Neural progenitor cell (in vitro differentiated cells): ENCODE measurements at regions not wholly inside any gene's neighbourhood (a gene's known extent, or its start where the extent isn't known, plus 50 kb on each side); places are given as distances from the start of the nearest gene placed in this dataset.

ENCODE experiments used
- EZH2 ChIP-seq: fragments of 200-600 bp; sonication (generic); IDR thresholded peaks from 2 replicates; pipeline ENCODE4 v1.6.1; 2017; ENCODE audit warnings: antibody characterized with exemption, mild to moderate bottlenecking, moderate library complexity
- TF ChIP-seq, protein P1 (sequence below): fragments of 200-600 bp; sonication (generic); IDR thresholded peaks from 2 replicates; pipeline ENCODE4 v1.5.1; 2017; ENCODE audit warnings: antibody characterized with exemption, mild to moderate bottlenecking

DNA sequence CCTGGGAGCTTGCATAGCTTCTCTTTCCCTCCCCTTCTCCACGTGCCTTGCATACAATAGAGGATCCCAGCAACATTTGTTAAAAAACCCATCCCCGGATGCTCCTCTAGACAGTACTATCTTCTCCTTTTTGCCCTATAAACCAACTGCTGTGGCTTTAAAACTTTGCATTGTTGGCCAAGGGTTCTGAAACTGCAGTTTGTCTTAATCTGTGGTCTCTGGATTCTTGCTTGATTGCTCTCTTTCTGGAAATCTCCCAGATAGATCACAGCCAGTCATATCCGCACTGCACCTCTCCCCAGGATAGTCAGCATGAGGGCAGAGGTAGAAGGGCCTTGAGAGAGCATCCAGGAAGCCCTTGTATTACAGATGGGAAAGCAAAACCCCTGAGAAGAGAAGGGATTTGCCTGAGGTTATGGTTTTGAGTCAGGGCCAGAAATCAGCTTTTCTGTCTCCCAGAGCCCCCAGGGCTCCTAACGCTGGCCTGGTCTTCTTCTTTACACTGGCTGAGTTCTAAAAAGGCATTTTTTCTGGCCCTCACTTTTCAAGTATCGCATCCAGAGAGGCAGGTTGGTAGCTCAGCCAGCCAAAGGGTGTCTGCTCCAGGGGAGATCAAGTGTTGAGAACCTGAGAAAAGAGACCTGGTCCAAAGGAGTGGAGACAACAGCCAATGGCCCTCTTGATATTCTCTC, 70.6 kb downstream of the ADM start:
- TF ChIP-seq, protein P1, sequence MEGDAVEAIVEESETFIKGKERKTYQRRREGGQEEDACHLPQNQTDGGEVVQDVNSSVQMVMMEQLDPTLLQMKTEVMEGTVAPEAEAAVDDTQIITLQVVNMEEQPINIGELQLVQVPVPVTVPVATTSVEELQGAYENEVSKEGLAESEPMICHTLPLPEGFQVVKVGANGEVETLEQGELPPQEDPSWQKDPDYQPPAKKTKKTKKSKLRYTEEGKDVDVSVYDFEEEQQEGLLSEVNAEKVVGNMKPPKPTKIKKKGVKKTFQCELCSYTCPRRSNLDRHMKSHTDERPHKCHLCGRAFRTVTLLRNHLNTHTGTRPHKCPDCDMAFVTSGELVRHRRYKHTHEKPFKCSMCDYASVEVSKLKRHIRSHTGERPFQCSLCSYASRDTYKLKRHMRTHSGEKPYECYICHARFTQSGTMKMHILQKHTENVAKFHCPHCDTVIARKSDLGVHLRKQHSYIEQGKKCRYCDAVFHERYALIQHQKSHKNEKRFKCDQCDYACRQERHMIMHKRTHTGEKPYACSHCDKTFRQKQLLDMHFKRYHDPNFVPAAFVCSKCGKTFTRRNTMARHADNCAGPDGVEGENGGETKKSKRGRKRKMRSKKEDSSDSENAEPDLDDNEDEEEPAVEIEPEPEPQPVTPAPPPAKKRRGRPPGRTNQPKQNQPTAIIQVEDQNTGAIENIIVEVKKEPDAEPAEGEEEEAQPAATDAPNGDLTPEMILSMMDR: no peak
- TF ChIP-seq EZH2: no peak
